ENCODE measurements at regions not wholly inside any gene's neighbourhood (a gene's known extent, or its start where the extent isn't known, plus 50 kb on each side); places are given as distances from the start of the nearest gene placed in this dataset.

DNA sequence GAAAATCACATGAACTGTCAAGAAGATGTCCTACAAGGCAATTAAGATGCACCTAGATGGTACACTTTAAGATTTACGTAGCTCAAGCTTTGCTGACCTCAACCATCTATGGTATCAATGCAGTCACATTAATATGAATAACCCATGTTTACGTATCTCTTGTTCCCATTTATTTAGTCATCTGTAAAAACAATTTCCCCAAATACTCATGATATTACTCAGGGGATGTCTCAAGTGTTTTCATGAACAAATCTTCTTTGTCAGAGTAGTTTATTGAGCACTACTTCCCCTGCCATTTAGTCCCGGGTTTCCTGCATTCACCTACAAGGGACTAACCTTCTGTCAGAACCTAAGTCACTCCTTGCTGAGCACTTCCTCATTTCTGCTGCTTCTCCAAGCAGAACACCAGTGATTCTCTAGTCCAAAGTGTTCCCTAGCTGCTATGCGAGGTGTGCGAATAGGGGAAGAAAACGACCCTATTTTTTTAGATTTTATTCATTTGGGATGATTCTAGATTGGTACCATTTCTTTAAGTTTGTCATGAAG is 554.3 kb upstream of the LRRC4C start:
- TF ChIP-seq POLR2A (IDR thresholded peaks at IDR 0.05) = no peak
- TF ChIP-seq CTCF (IDR thresholded peaks at IDR 0.05) = no peak

Measured in esophagus squamous epithelium (tissue), 4 donors.